ENCODE measurements at regions not wholly inside any gene's neighbourhood (a gene's known extent, or its start where the extent isn't known, plus 50 kb on each side); places are given as distances from the start of the nearest gene placed in this dataset.

- H3K4me3 ChIP-seq (ENCODE audit: low read length in 2 of 2) = no peak overlapping the region
- H3K9ac ChIP-seq (ENCODE audit: low read depth, low read length, poor library complexity) = no peak overlapping the region
- H2BK12ac ChIP-seq (ENCODE audit: low read length) = no peak overlapping the region
- no peak overlapping the region for H3K4me2 ChIP-seq (ENCODE audit: insufficient read depth, low read length, poor library complexity, severe bottlenecking)
- H3K79me1 ChIP-seq (ENCODE audit: low read depth, low read length) = no peaks in the 10 kb centered on the region
- no CpG with 5 or more reads among the region's 5 CpGs for WGBS, 2 donors (ENCODE audit: extremely low coverage in 2 of 2, insufficient read length in 2 of 2, insufficient replicate concordance in 1 of 2)
- H2BK15ac ChIP-seq (ENCODE audit: low read length) = no peak overlapping the region
- no peak overlapping the region for H3K27ac ChIP-seq (replicated peaks; ENCODE audit: low read length)
- no peaks in the 10 kb centered on the region for H3K36me3 ChIP-seq (replicated peaks in 1 of 2; ENCODE audit: control insufficient read depth in 2 of 2, insufficient read depth in 2 of 2, low read length in 2 of 2)
- DNase-seq (ENCODE audit: low spot score) = no peak
- no peak overlapping the region for H3K4ac ChIP-seq (ENCODE audit: low read length)
- H3K27me3 ChIP-seq (ENCODE audit: control insufficient read depth in 3 of 3, insufficient read depth in 3 of 3, low read depth in 1 of 3, low read length in 3 of 3) = no peaks in the 10 kb centered on the region
- no peak overlapping the region for H4K8ac ChIP-seq (ENCODE audit: low read depth, low read length)
- no peak overlapping the region for H3K18ac ChIP-seq (ENCODE audit: low read length)
- H2AK5ac ChIP-seq (ENCODE audit: low read depth, low read length) = no peak overlapping the region
- no peak overlapping the region for H2BK5ac ChIP-seq (ENCODE audit: low read length)
- no peak overlapping the region for H3K23ac ChIP-seq (ENCODE audit: low read depth, low read length, poor library complexity)
- H2BK120ac ChIP-seq (ENCODE audit: low read depth, low read length) = no peak overlapping the region
- no peaks in the 10 kb centered on the region for H3K4me1 ChIP-seq (ENCODE audit: control insufficient read depth in 2 of 2, insufficient read depth in 1 of 2, low read depth in 1 of 2, low read length in 2 of 2)
- H2AFZ ChIP-seq (ENCODE audit: low read length) = no peak overlapping the region
- no peaks in the 10 kb centered on the region for H3K9me3 ChIP-seq (replicated peaks in 1 of 2; ENCODE audit: control insufficient read depth in 2 of 2, insufficient read depth in 1 of 2, low read depth in 1 of 2, low read length in 2 of 2)
- no peak overlapping the region for H3K14ac ChIP-seq (ENCODE audit: low read length)
- no peak overlapping the region for H4K91ac ChIP-seq (ENCODE audit: low read depth, low read length, poor library complexity)
These were observed 605.5 kb downstream of the BCL11B start for GRCh38 chr14:98666545-98666944.

GRCh38 chr14:98682033-98682432, 590.0 kb downstream of the BCL11B start:
- Histone ChIP-seq H3K4me1 (ENCODE audit: control insufficient read depth in 2 of 2, insufficient read depth in 1 of 2, low read depth in 1 of 2, low read length in 2 of 2) (no peaks in the 10 kb centered on the region), H2BK120ac (ENCODE audit: low read depth, low read length) (no peak overlapping the region), H3K9me3 (replicated peaks in 1 of 2; ENCODE audit: control insufficient read depth in 2 of 2, insufficient read depth in 1 of 2, low read depth in 1 of 2, low read length in 2 of 2) (no peaks in the 10 kb centered on the region), H3K14ac (ENCODE audit: low read length) (no peak overlapping the region), H3K36me3 (replicated peaks in 1 of 2; ENCODE audit: control insufficient read depth in 2 of 2, insufficient read depth in 2 of 2, low read length in 2 of 2) (no peaks in the 10 kb centered on the region), H2BK12ac (ENCODE audit: low read length) (no peak overlapping the region), H3K79me1 (ENCODE audit: low read depth, low read length) (no peaks in the 10 kb centered on the region), H2BK5ac (ENCODE audit: low read length) (no peak overlapping the region), H3K23ac (ENCODE audit: low read depth, low read length, poor library complexity) (no peak overlapping the region), H4K8ac (ENCODE audit: low read depth, low read length) (no peak overlapping the region), H4K91ac (ENCODE audit: low read depth, low read length, poor library complexity) (no peak overlapping the region), H3K9ac (ENCODE audit: low read depth, low read length, poor library complexity) (no peak overlapping the region), H2AFZ (ENCODE audit: low read length) (no peak overlapping the region), H3K4ac (ENCODE audit: low read length) (no peak overlapping the region), H3K27ac (replicated peaks; ENCODE audit: low read length) (no peak overlapping the region), H2BK15ac (ENCODE audit: low read length) (no peak overlapping the region), H3K4me2 (ENCODE audit: insufficient read depth, low read length, poor library complexity, severe bottlenecking) (no peak overlapping the region), H3K18ac (ENCODE audit: low read length) (no peak overlapping the region), H3K27me3 (ENCODE audit: control insufficient read depth in 3 of 3, insufficient read depth in 3 of 3, low read depth in 1 of 3, low read length in 3 of 3) (no peaks in the 10 kb centered on the region), H3K4me3 (ENCODE audit: low read length in 2 of 2) (no peak overlapping the region), H2AK5ac (ENCODE audit: low read depth, low read length) (no peak overlapping the region)
- no CpG with 5 or more reads among the region's 3 CpGs for WGBS, 2 donors (ENCODE audit: extremely low coverage in 2 of 2, insufficient read length in 2 of 2, insufficient replicate concordance in 1 of 2)
- DNase-seq (ENCODE audit: low spot score) = no peak

DNA sequence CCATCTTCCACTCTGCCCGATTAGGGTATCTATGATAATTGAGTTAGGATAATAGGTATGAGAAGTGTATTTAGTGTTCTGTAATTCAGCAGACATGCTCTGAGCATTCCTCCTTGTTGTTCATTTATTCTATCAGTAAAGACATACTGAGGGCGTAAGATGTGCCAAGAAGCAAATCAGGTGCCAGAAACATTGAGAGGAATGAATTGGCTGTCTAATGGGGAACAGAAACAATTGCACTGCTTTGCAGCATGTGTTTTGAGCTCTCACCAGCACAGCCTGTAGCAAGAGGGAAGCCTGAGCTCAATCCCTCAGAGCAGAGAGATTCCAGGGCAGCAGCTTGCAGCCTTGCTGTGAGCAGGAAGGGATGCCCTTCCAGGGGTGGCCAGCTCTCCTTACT, 589.3 kb downstream of the BCL11B start:
- Histone ChIP-seq H2BK12ac (ENCODE audit: low read length) (no peak overlapping the region), H2AK5ac (ENCODE audit: low read depth, low read length) (no peak overlapping the region), H3K14ac (ENCODE audit: low read length) (no peak overlapping the region), H2BK15ac (ENCODE audit: low read length) (no peak overlapping the region), H2BK5ac (ENCODE audit: low read length) (no peak overlapping the region), H3K9ac (ENCODE audit: low read depth, low read length, poor library complexity) (no peak overlapping the region), H3K4me1 (ENCODE audit: control insufficient read depth in 2 of 2, insufficient read depth in 1 of 2, low read depth in 1 of 2, low read length in 2 of 2) (peaks cover 0 to under 1% of the 10 kb centered on the region in 2 donors), H3K27ac (replicated peaks; ENCODE audit: low read length) (no peak overlapping the region), H3K4ac (ENCODE audit: low read length) (no peak overlapping the region), H3K18ac (ENCODE audit: low read length) (no peak overlapping the region), H3K23ac (ENCODE audit: low read depth, low read length, poor library complexity) (no peak overlapping the region), H3K4me3 (ENCODE audit: low read length in 2 of 2) (no peak overlapping the region), H4K91ac (ENCODE audit: low read depth, low read length, poor library complexity) (no peak overlapping the region), H3K9me3 (replicated peaks in 1 of 2; ENCODE audit: control insufficient read depth in 2 of 2, insufficient read depth in 1 of 2, low read depth in 1 of 2, low read length in 2 of 2) (no peaks in the 10 kb centered on the region), H3K4me2 (ENCODE audit: insufficient read depth, low read length, poor library complexity, severe bottlenecking) (no peak overlapping the region), H4K8ac (ENCODE audit: low read depth, low read length) (no peak overlapping the region), H2AFZ (ENCODE audit: low read length) (no peak overlapping the region), H2BK120ac (ENCODE audit: low read depth, low read length) (no peak overlapping the region), H3K79me1 (ENCODE audit: low read depth, low read length) (no peaks in the 10 kb centered on the region), H3K36me3 (replicated peaks in 1 of 2; ENCODE audit: control insufficient read depth in 2 of 2, insufficient read depth in 2 of 2, low read length in 2 of 2) (no peaks in the 10 kb centered on the region), H3K27me3 (ENCODE audit: control insufficient read depth in 3 of 3, insufficient read depth in 3 of 3, low read depth in 1 of 3, low read length in 3 of 3) (no peaks in the 10 kb centered on the region)
- DNase-seq (ENCODE audit: low spot score) = no peak
- no CpG with 5 or more reads among the region's 2 CpGs for WGBS, 2 donors (ENCODE audit: extremely low coverage in 2 of 2, insufficient read length in 2 of 2, insufficient replicate concordance in 1 of 2)

- Histone ChIP-seq H3K27ac (replicated peaks; ENCODE audit: low read length) (no peak overlapping the region), H3K36me3 (replicated peaks in 1 of 2; ENCODE audit: control insufficient read depth in 2 of 2, insufficient read depth in 2 of 2, low read length in 2 of 2) (no peaks in the 10 kb centered on the region), H4K91ac (ENCODE audit: low read depth, low read length, poor library complexity) (no peak overlapping the region)
These were observed 587.5 kb downstream of the BCL11B start for GRCh38 chr14:98684468-98684867.

More at GRCh38 chr14:98684468-98684867, 587.5 kb downstream of the BCL11B start:
- WGBS, 2 donors (ENCODE audit: extremely low coverage in 2 of 2, insufficient read length in 2 of 2, insufficient replicate concordance in 1 of 2) = no CpG with 5 or more reads among the region's 4 CpGs
- Histone ChIP-seq H3K27me3 (ENCODE audit: control insufficient read depth in 3 of 3, insufficient read depth in 3 of 3, low read depth in 1 of 3, low read length in 3 of 3) (no peaks in the 10 kb centered on the region), H3K23ac (ENCODE audit: low read depth, low read length, poor library complexity) (no peak overlapping the region), H3K18ac (ENCODE audit: low read length) (peak overlapping the region; percentile 44), H2BK15ac (ENCODE audit: low read length) (no peak overlapping the region), H2BK120ac (ENCODE audit: low read depth, low read length) (no peak overlapping the region), H2BK12ac (ENCODE audit: low read length) (no peak overlapping the region), H3K79me1 (ENCODE audit: low read depth, low read length) (no peaks in the 10 kb centered on the region), H3K4me2 (ENCODE audit: insufficient read depth, low read length, poor library complexity, severe bottlenecking) (no peak overlapping the region), H3K9me3 (replicated peaks in 1 of 2; ENCODE audit: control insufficient read depth in 2 of 2, insufficient read depth in 1 of 2, low read depth in 1 of 2, low read length in 2 of 2) (no peaks in the 10 kb centered on the region), H2BK5ac (ENCODE audit: low read length) (no peak overlapping the region), H3K4ac (ENCODE audit: low read length) (no peak overlapping the region), H2AK5ac (ENCODE audit: low read depth, low read length) (no peak overlapping the region), H4K8ac (ENCODE audit: low read depth, low read length) (no peak overlapping the region), H3K14ac (ENCODE audit: low read length) (no peak overlapping the region), H3K4me1 (ENCODE audit: control insufficient read depth in 2 of 2, insufficient read depth in 1 of 2, low read depth in 1 of 2, low read length in 2 of 2) (peaks cover 0 to 1% of the 10 kb centered on the region in 2 donors), H3K4me3 (ENCODE audit: low read length in 2 of 2) (no peak overlapping the region), H2AFZ (ENCODE audit: low read length) (no peak overlapping the region), H3K9ac (ENCODE audit: low read depth, low read length, poor library complexity) (no peak overlapping the region)
- DNase-seq (ENCODE audit: low spot score) = no peak
